Heart right ventricle (tissue), 16 donors: ENCODE measurements at regions not wholly inside any gene's neighbourhood (a gene's known extent, or its start where the extent isn't known, plus 50 kb on each side); places are given as distances from the start of the nearest gene placed in this dataset.

Source experiments
- ATAC-seq, 8 donors: fragments of 200-7000 bp; cut with Tn5 transposase; one replicate each; pipeline ENCODE4 v1.9.1; 2020; ENCODE audit warnings: mild to moderate bottlenecking in 8 of 8, moderate library complexity in 8 of 8, moderate number of reproducible peaks in 1 of 8
- DNase-seq, 2 donors: peaks; one replicate each; pipeline ENCODE4 v3.0.0-alpha.2; 2020
- H3K27ac ChIP-seq, 10 donors: fragments of 200-600 bp; sonication (generic) in 2 of 10; one replicate each; pipeline versions ENCODE4 v1.5.0 to v1.8.0; 2020 to 2022; ENCODE audit warnings: mild to moderate bottlenecking in 3 of 10
- H3K27me3 ChIP-seq, 7 donors: fragments of 200-600 bp; one replicate each; pipeline ENCODE4 v1.8.0; 2021 to 2022; ENCODE audit warnings: mild to moderate bottlenecking in 2 of 7
- H3K36me3 ChIP-seq, 9 donors: fragments of 200-600 bp; sonication (generic) in 1 of 9; one replicate each; pipeline versions ENCODE4 v1.5.0 to v1.8.0; 2020 to 2022; ENCODE audit warnings: mild to moderate bottlenecking in 2 of 9
- H3K4me1 ChIP-seq, 9 donors: fragments of 200-600 bp; sonication (generic) in 1 of 9; one replicate each; pipeline versions ENCODE4 v1.5.0 to v1.8.0; 2020 to 2022; ENCODE audit warnings: mild to moderate bottlenecking in 4 of 9
- H3K4me3 ChIP-seq, 10 donors: fragments of 200-600 bp; sonication (generic) in 2 of 10; one replicate each; pipeline versions ENCODE4 v1.5.0 to v1.8.0; 2020 to 2022; ENCODE audit warnings: mild to moderate bottlenecking in 7 of 10, moderate library complexity in 2 of 10
- H3K9me3 ChIP-seq, 11 donors: fragments of 200-600 bp in 10 of 11; sonication (generic) in 2 of 11; one replicate each; pipeline versions ENCODE4 v1.5.0 to v1.8.0; 2013 to 2022; ENCODE audit warnings: mild to moderate bottlenecking in 2 of 11, control low read depth in 1 of 11, moderate library complexity in 1 of 11
- CTCF ChIP-seq, 9 donors: fragments of 200-600 bp; sonication (generic) in 2 of 9; IDR thresholded peaks; one replicate each; pipeline versions ENCODE4 v1.5.0 to v1.8.0; 2021 to 2022; ENCODE audit warnings: antibody characterized with exemption in 9 of 9, mild to moderate bottlenecking in 5 of 9, moderate library complexity in 1 of 9
- WGBS, 2 donors: extraction: QIAGEN DNeasy Blood & Tissue Kit; methylation state at CpG; one replicate each; pipeline ENCODE4 v1.1.7; 2013; ENCODE audit warnings: inconsistent platforms in 1 of 2; 5-methylcytosine and 5-hydroxymethylcytosine counted together
- intact Hi-C, 10 donors: fragments of 100-400 bp; cut with DNase I; formaldehyde crosslinking; loops; one replicate each; pipeline versions ENCODE4 v1.11.1 to v1.14.2; 2022
- donor health status: Arrhythmogenic right ventricular cardiomyopathy.
- donor health status: ischemic (EF 13 %, LVEDD 7.1; RV severe dilation, severe dysfunction).
- donor health status: healthy with polysubstance abuse.
- donor health status: DM: no; HTN: yes; CAD: no.
- donor health status: DM: no; HTN: no; CAD: no.
- donor health status: ischemic (EF 25% LVEDD 6.9; RV normal size, moderate dysfunction).
- donor health status: ischemic (EF 25% LVEDD 5.7; RV mildly dilated, moderate dysfunction).
- donor health status: healthy.
- donor health status: DM: yes; HTN: yes; CAD: no.
- donor health status: Ischemic cardiomyopathy.
- donor health status: ischemic (EF 35%, LVEDD 5.7; RV mildly dilated, moderate dysfunction).
- donor health status: nonischemic (EF 11% LVEDD 7.7; RV severe dilation, severe dysfunction).
- donor health status: DM: yes; HTN: yes; CAD: no.
- donor health status: PGD.
- donor health status: ischemic (EF 29% LVEDD 5.4; RV normal size, mild dysfunction).
- donor health status: nonischemic (EF 23%, LVEDD 6.1; RV moderate dilation, normal function).

- intact Hi-C loops: no loop called here
- 88 to 90% methylated on average over 2 of the region's 2 CpGs for WGBS, 2 donors
- Histone ChIP-seq H3K27ac (no peak overlapping the region), H3K9me3 (no peaks in the 10 kb centered on the region), H3K27me3 (peaks cover 0 to 24% (median 9%) of the 10 kb centered on the region in 7 donors), H3K36me3 (no peaks in the 10 kb centered on the region), H3K4me3 (no peak overlapping the region), H3K4me1 (peaks cover 0 to 11% (median 0%) of the 10 kb centered on the region in 9 donors)
- DNase-seq (no peak), ATAC-seq (no peak)
- no peak for TF ChIP-seq CTCF (IDR thresholded peaks at IDR 0.05)
Observed at GRCh38 chr4:26212528-26212927, 108.3 kb upstream of the RBPJ start.

- Histone ChIP-seq H3K4me3 (no peak overlapping the region), H3K4me1 (peaks cover 0 to 13% (median 0%) of the 10 kb centered on the region in 9 donors), H3K9me3 (no peaks in the 10 kb centered on the region), H3K27ac (no peak overlapping the region), H3K36me3 (no peaks in the 10 kb centered on the region), H3K27me3 (peaks cover 0 to 24% (median 9%) of the 10 kb centered on the region in 7 donors)
- WGBS, 2 donors: 83 to 98% methylated on average over 1 of the region's 1 CpG
- intact Hi-C loops: no loop called here
- no peak for DNase-seq
- ATAC-seq: no peak
- TF ChIP-seq CTCF (IDR thresholded peaks at IDR 0.05): no peak
Observed at GRCh38 chr4:26213317-26213716, 107.5 kb upstream of the RBPJ start.

DNA sequence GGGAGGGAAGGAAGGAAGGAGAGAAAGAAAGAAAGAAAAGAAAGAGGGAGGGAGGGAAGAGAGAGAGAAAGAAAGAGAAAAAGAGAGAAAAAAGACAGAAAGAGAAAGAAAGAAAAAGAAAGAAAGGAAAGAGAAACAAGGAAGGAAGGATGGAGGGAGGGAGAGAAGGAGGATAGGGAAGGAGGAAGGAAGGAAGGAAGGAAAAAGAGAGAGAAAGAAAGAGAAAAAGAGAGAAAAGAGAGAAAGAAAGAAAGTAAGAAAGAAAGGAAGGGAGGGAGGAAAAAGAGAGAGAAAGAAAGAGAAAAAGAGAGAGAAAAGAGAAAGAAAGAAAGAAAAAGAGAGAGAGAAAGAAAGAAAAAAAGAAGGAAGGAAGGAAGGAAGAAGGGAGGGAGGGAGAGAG lies 105.8 kb upstream of the RBPJ start:
- no peak for TF ChIP-seq CTCF (IDR thresholded peaks at IDR 0.05)
- H3K27me3 ChIP-seq: peaks cover 0 to 18% (median 9%) of the 10 kb centered on the region in 7 donors
- DNase-seq: no peak
- peaks cover 0 to 25% (median 0%) of the 10 kb centered on the region in 9 donors for H3K4me1 ChIP-seq
- ATAC-seq: no peak
- H3K9me3 ChIP-seq: no peaks in the 10 kb centered on the region
- intact Hi-C loops: no loop called here
- no peak overlapping the region for H3K4me3 ChIP-seq
- H3K36me3 ChIP-seq: no peaks in the 10 kb centered on the region
- H3K27ac ChIP-seq: no peak overlapping the region

- TF ChIP-seq CTCF (IDR thresholded peaks at IDR 0.05): no peak
- Histone ChIP-seq H3K4me1 (peaks cover 0 to 25% (median 0%) of the 10 kb centered on the region in 9 donors), H3K27me3 (peaks cover 0 to 17% (median 9%) of the 10 kb centered on the region in 7 donors), H3K36me3 (no peaks in the 10 kb centered on the region), H3K4me3 (no peak overlapping the region), H3K27ac (no peak overlapping the region), H3K9me3 (no peaks in the 10 kb centered on the region)
- DNase-seq (no peak), ATAC-seq (no peak)
- intact Hi-C loops: no loop called here
- 81 to 82% methylated on average over 7 of the region's 7 CpGs for WGBS, 2 donors
Observed at GRCh38 chr4:26215725-26216124, 105.1 kb upstream of the RBPJ start.
